GM12865 (cell line): ENCODE measurements at regions not wholly inside any gene's neighbourhood (a gene's known extent, or its start where the extent isn't known, plus 50 kb on each side); places are given as distances from the start of the nearest gene placed in this dataset.

Experiments
- DNase-seq: peaks from one replicate; pipeline ENCODE4 v3.0.0; 2010; ENCODE audit warnings: low read depth
- H3K4me3 ChIP-seq: 2 replicates; pipeline ENCODE4 v1.5.1; 2011; ENCODE audit warnings: mild to moderate bottlenecking, low read depth, low read length, control low read depth
- TF ChIP-seq, protein P1 (sequence below): IDR thresholded peaks from 2 replicates; pipeline ENCODE4 v1.5.1; 2011; ENCODE audit warnings: low read length, control low read depth, low read depth, inconsistent platforms; ENCODE audit not compliant: insufficient read depth; ENCODE audit errors: missing control alignments

GRCh38 chr6:14763139-14763538 is 482.7 kb upstream of the JARID2 start:
- no peak for DNase-seq
- H3K4me3 ChIP-seq = no peak overlapping the region
- TF ChIP-seq, protein P1, sequence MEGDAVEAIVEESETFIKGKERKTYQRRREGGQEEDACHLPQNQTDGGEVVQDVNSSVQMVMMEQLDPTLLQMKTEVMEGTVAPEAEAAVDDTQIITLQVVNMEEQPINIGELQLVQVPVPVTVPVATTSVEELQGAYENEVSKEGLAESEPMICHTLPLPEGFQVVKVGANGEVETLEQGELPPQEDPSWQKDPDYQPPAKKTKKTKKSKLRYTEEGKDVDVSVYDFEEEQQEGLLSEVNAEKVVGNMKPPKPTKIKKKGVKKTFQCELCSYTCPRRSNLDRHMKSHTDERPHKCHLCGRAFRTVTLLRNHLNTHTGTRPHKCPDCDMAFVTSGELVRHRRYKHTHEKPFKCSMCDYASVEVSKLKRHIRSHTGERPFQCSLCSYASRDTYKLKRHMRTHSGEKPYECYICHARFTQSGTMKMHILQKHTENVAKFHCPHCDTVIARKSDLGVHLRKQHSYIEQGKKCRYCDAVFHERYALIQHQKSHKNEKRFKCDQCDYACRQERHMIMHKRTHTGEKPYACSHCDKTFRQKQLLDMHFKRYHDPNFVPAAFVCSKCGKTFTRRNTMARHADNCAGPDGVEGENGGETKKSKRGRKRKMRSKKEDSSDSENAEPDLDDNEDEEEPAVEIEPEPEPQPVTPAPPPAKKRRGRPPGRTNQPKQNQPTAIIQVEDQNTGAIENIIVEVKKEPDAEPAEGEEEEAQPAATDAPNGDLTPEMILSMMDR = no peak

- no peak overlapping the region for H3K4me3 ChIP-seq
- TF ChIP-seq, protein P1 = no peak
- no peak for DNase-seq
These were observed 482.3 kb upstream of the JARID2 start for GRCh38 chr6:14763616-14764015.

GRCh38 chr6:14765106-14765505 is 480.8 kb upstream of the JARID2 start:
- TF ChIP-seq, protein P1 = no peak
- DNase-seq = no peak
- no peak overlapping the region for H3K4me3 ChIP-seq

DNA sequence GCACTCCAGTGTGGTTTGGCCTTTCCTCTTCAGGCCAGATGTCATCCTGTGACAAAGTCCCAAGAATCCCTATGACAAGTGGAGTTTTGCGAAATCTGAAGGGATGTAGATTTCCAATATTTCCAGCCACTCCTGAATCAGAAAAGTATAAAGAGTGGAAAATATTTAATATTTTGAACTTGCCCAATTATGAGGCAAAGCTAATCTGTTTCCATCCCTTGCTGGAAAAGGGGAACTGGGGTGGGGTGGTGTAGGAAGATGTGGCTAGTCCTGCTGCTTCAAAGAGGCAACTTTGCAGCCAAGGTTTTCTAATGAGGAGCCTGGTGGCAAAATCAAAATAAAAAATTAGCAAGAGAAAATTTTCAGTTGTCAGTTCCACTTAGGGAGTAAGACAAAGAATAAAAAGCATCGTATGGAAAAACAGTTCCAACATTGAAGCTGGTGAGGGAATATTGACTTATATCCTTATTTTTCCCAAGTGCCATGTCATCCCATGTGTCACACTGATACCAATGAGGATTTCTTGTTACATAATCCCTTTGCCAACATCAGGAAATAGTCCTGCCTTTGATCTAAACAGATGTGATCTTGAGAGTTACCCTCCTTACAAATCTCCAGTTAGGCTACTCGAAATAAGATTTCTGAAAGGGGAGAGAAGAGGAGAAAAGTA is 480.0 kb upstream of the JARID2 start:
- H3K4me3 ChIP-seq = no peak overlapping the region
- DNase-seq = no peak
- TF ChIP-seq, protein P1 = no peak

DNA sequence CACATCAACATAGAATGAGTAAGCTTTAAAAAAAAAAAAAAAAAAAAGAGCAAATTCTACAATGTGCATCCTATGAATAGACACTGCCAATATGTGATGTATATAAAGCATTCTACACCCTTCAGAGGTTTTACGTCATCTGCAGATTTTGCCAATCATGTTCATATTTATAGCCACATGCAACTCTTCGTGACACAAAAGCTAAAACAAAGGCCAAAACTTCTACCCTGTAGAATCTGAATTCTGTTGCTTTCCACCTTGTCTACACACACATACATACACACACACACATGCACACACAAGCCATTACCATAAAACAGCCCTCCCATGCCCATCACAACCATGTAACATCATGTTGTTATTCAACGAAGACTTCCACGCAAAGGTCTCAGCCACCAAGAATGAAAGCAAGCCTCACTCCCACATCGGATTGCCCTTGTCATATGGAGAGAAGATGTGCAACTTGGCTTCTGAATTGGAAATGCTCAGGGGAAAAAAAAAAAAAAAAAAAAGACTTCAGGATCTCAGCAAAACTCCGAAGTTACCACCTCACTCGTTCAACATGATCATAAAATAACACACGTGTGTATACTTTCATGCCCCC is 479.4 kb upstream of the JARID2 start:
- no peak for DNase-seq
- H3K4me3 ChIP-seq = no peak overlapping the region
- TF ChIP-seq, protein P1 = no peak

DNA sequence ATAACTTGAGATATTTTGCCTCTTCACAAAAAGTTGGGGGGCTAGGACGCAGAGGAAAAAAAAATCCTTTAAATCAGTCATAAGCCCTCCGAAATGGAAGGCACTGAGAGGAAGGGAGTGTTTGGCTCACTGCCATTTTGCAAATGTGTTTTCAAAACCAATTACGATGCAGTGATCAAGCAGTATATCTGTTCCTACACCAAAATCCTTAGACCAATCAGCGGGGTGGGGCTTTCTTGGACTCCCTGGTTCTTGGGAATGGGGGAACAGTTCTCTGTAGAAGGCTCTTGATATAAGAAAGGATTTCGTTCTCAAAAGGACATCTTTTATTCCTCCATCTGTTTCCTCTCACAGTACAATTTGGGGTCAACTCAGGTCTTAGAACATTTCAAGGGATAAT is 478.6 kb upstream of the JARID2 start:
- TF ChIP-seq, protein P1 = no peak
- no peak for DNase-seq
- H3K4me3 ChIP-seq = no peak overlapping the region

DNA sequence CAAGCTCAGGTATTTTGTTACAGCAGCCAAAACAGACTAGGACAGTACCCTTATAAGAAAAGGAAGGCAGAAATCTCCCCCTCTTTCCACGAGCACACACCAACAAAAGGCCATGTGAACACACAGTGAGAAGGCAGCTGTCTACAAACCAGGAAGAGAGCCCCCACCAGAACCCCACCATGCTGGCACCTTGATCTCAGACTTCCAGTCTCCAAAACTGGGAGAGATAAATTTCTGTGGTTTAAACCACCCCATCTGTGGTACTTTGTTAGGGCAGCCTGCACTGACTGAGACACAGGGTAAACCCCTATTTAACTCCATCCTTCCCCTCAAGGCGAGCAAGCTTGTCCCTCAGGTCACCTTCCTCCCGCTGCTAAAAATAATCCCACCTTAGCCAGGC is 475.8 kb upstream of the JARID2 start:
- TF ChIP-seq, protein P1 = no peak
- DNase-seq = no peak
- no peak overlapping the region for H3K4me3 ChIP-seq
